Muscle of leg (tissue), 3 donors: ENCODE measurements at regions not wholly inside any gene's neighbourhood (a gene's known extent, or its start where the extent isn't known, plus 50 kb on each side); places are given as distances from the start of the nearest gene placed in this dataset.
A peak's percentile ranks its signal among the peaks of the same experiment; 100 is the strongest.
"Not testable (repeated sequence)": the region's sequence is repeated elsewhere in the genome, so short reads cannot be mapped to it uniquely, and the experiment has no call there.

Experiments used
- DNase-seq: peaks from one replicate; pipeline ENCODE4 v3.0.0; 2013
- H3K27ac ChIP-seq: one replicate; pipeline ENCODE4 v1.5.1; 2013; ENCODE audit warnings: mild to moderate bottlenecking, low read length, control low read depth
- H3K27me3 ChIP-seq: one replicate; pipeline ENCODE4 v1.6.1; 2013; ENCODE audit warnings: low read length; ENCODE audit not compliant: control insufficient read depth, insufficient read depth
- H3K36me3 ChIP-seq: one replicate; pipeline ENCODE4 v1.6.1; 2013; ENCODE audit warnings: low read length; ENCODE audit not compliant: control insufficient read depth, insufficient read depth
- H3K4me1 ChIP-seq: one replicate; pipeline ENCODE4 v1.6.1; 2013; ENCODE audit warnings: low read length; ENCODE audit not compliant: control insufficient read depth, insufficient read depth
- H3K4me3 ChIP-seq: one replicate; pipeline ENCODE4 v1.5.1; 2013; ENCODE audit warnings: low read length, control low read depth
- H3K9me3 ChIP-seq: replicated peaks from 2 replicates; pipeline ENCODE4 v1.6.1; 2013; ENCODE audit warnings: low read depth, low read length; ENCODE audit not compliant: control insufficient read depth
- WGBS: methylation state at CpG from one replicate; pipeline ENCODE4 v1.1.5; 2013; ENCODE audit warnings: missing lambda C conversion rate; ENCODE audit not compliant: insufficient coverage; 5-methylcytosine and 5-hydroxymethylcytosine counted together

GRCh38 chr4:32879913-32880312 is 2159.7 kb downstream of the PCDH7 start:
- no peaks in the 10 kb centered on the region for H3K4me1 ChIP-seq
- H3K9me3 ChIP-seq = no peaks in the 10 kb centered on the region
- no peak for DNase-seq
- H3K36me3 ChIP-seq = no peaks in the 10 kb centered on the region
- no CpG with 5 or more reads among the region's 1 CpG for WGBS
- H3K27ac ChIP-seq = no peak overlapping the region
- no peaks in the 10 kb centered on the region for H3K27me3 ChIP-seq
- no peak overlapping the region for H3K4me3 ChIP-seq

GRCh38 chr4:32884198-32884597 is 2164.0 kb downstream of the PCDH7 start:
- H3K9me3 ChIP-seq = no peaks in the 10 kb centered on the region

GRCh38 chr4:32890398-32890797 is 2170.2 kb downstream of the PCDH7 start:
- Histone ChIP-seq H3K9me3 (no peaks in the 10 kb centered on the region), H3K4me3 (no peak overlapping the region), H3K27me3 (no peaks in the 10 kb centered on the region), H3K4me1 (no peaks in the 10 kb centered on the region), H3K36me3 (no peaks in the 10 kb centered on the region), H3K27ac (no peak overlapping the region)
- no peak for DNase-seq
- no CpG with 5 or more reads among the region's 4 CpGs for WGBS

More at GRCh38 chr4:32884198-32884597, 2164.0 kb downstream of the PCDH7 start:
- Histone ChIP-seq H3K36me3 (no peaks in the 10 kb centered on the region), H3K27me3 (no peaks in the 10 kb centered on the region), H3K27ac (no peak overlapping the region), H3K4me3 (no peak overlapping the region), H3K4me1 (no peaks in the 10 kb centered on the region)
- WGBS = no CpG with 5 or more reads among the region's 2 CpGs
- DNase-seq = no peak

- H3K27me3 ChIP-seq = no peaks in the 10 kb centered on the region
- H3K36me3 ChIP-seq = no peaks in the 10 kb centered on the region
- no CpG with 5 or more reads among the region's 3 CpGs for WGBS
- no peak for DNase-seq
- H3K4me3 ChIP-seq = no peak overlapping the region
- no peak overlapping the region for H3K27ac ChIP-seq
- H3K9me3 ChIP-seq = peaks cover 13% of the 10 kb centered on the region
- H3K4me1 ChIP-seq = no peaks in the 10 kb centered on the region
Measured at GRCh38 chr4:32909053-32909452, 2188.9 kb downstream of the PCDH7 start.

- Histone ChIP-seq H3K4me3 (no peak overlapping the region), H3K27me3 (no peaks in the 10 kb centered on the region), H3K36me3 (no peaks in the 10 kb centered on the region), H3K9me3 (peaks cover 13% of the 10 kb centered on the region), H3K4me1 (no peaks in the 10 kb centered on the region), H3K27ac (no peak overlapping the region)
- 90% methylated on average over 2 of the region's 2 CpGs for WGBS
- DNase-seq = no peak
Measured at GRCh38 chr4:32909736-32910135, 2189.6 kb downstream of the PCDH7 start.

- Histone ChIP-seq H3K9me3 (no peaks in the 10 kb centered on the region), H3K4me3 (no peak overlapping the region), H3K27me3 (no peaks in the 10 kb centered on the region), H3K36me3 (no peaks in the 10 kb centered on the region), H3K27ac (no peak overlapping the region), H3K4me1 (no peaks in the 10 kb centered on the region)
- no peak for DNase-seq
Measured at GRCh38 chr4:32917586-32917985, 2197.4 kb downstream of the PCDH7 start.

- peak; percentile 76 for DNase-seq
Measured at GRCh38 chr4:32929796-32930699, 2209.9 kb downstream of the PCDH7 start.

GRCh38 chr4:32930700-32931099 is 2210.5 kb downstream of the PCDH7 start:
- Histone ChIP-seq H3K4me3 (no peak overlapping the region), H3K9me3 (no peaks in the 10 kb centered on the region), H3K36me3 (no peaks in the 10 kb centered on the region), H3K27me3 (no peaks in the 10 kb centered on the region), H3K4me1 (no peaks in the 10 kb centered on the region), H3K27ac (no peak overlapping the region)
- WGBS = no CpG with 5 or more reads among the region's 1 CpG
- peak; percentile 1 for DNase-seq

More at GRCh38 chr4:32929796-32930699, 2209.9 kb downstream of the PCDH7 start:
- Histone ChIP-seq H3K36me3 (no peaks in the 10 kb centered on the region), H3K4me3 (no peak overlapping the region), H3K27ac (no peak overlapping the region), H3K4me1 (no peaks in the 10 kb centered on the region), H3K9me3 (no peaks in the 10 kb centered on the region), H3K27me3 (no peaks in the 10 kb centered on the region)
- WGBS = 83% methylated on average over 1 of the region's 4 CpGs

GRCh38 chr4:32931475-32931874 is 2211.3 kb downstream of the PCDH7 start:
- no peaks in the 10 kb centered on the region for H3K9me3 ChIP-seq
- H3K27ac ChIP-seq = no peak overlapping the region
- H3K27me3 ChIP-seq = no peaks in the 10 kb centered on the region
- WGBS = no CpG with 5 or more reads among the region's 3 CpGs
- no peaks in the 10 kb centered on the region for H3K4me1 ChIP-seq
- DNase-seq = no peak
- no peaks in the 10 kb centered on the region for H3K36me3 ChIP-seq
- no peak overlapping the region for H3K4me3 ChIP-seq

GRCh38 chr4:32932156-32932555 is 2212.0 kb downstream of the PCDH7 start:
- DNase-seq = no peak
- Histone ChIP-seq H3K4me3 (no peak overlapping the region), H3K27ac (no peak overlapping the region), H3K27me3 (no peaks in the 10 kb centered on the region), H3K36me3 (no peaks in the 10 kb centered on the region), H3K4me1 (no peaks in the 10 kb centered on the region), H3K9me3 (no peaks in the 10 kb centered on the region)

- not testable (repeated sequence) for H3K4me1 ChIP-seq, H3K27ac ChIP-seq, H3K4me3 ChIP-seq
Measured at GRCh38 chr4:32939222-32939621, 2219.1 kb downstream of the PCDH7 start.

More at GRCh38 chr4:32939222-32939621, 2219.1 kb downstream of the PCDH7 start:
- not testable (repeated sequence) for DNase-seq, H3K36me3 ChIP-seq, H3K27me3 ChIP-seq
- H3K9me3 ChIP-seq = peaks cover 13% of the 10 kb centered on the region
